ENCODE measurements at regions not wholly inside any gene's neighbourhood (a gene's known extent, or its start where the extent isn't known, plus 50 kb on each side); places are given as distances from the start of the nearest gene placed in this dataset.

DNA sequence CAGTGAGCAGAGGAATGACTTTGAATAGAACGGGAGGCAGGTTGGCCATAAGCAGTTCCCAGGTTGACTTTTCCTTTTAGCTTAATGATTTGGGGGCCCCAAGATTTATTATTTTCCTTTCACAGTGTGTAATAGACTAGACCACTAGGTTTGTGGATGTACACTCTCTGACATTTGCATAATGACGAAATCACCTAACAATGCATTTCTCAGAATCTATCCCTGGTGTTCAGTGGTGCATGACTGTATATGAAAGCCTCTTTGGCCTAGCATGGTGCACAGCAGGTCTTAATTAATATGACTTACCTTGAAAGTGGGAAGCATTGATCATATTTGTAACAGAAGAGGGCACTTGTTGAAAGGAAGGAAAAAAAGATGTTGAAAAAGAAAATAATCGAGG, 761.9 kb downstream of the TYW1 start:
- TF ChIP-seq POLR2A (IDR thresholded peaks at IDR 0.05) (no peak), EP300 (IDR thresholded peaks at IDR 0.05) (no peak)
- TF ChIP-seq, protein P1, sequence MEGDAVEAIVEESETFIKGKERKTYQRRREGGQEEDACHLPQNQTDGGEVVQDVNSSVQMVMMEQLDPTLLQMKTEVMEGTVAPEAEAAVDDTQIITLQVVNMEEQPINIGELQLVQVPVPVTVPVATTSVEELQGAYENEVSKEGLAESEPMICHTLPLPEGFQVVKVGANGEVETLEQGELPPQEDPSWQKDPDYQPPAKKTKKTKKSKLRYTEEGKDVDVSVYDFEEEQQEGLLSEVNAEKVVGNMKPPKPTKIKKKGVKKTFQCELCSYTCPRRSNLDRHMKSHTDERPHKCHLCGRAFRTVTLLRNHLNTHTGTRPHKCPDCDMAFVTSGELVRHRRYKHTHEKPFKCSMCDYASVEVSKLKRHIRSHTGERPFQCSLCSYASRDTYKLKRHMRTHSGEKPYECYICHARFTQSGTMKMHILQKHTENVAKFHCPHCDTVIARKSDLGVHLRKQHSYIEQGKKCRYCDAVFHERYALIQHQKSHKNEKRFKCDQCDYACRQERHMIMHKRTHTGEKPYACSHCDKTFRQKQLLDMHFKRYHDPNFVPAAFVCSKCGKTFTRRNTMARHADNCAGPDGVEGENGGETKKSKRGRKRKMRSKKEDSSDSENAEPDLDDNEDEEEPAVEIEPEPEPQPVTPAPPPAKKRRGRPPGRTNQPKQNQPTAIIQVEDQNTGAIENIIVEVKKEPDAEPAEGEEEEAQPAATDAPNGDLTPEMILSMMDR (IDR thresholded peaks at IDR 0.05) = no peak

Data from ovary (tissue), 3 donors.